ENCODE measurements at regions not wholly inside any gene's neighbourhood (a gene's known extent, or its start where the extent isn't known, plus 50 kb on each side); places are given as distances from the start of the nearest gene placed in this dataset.

DNA sequence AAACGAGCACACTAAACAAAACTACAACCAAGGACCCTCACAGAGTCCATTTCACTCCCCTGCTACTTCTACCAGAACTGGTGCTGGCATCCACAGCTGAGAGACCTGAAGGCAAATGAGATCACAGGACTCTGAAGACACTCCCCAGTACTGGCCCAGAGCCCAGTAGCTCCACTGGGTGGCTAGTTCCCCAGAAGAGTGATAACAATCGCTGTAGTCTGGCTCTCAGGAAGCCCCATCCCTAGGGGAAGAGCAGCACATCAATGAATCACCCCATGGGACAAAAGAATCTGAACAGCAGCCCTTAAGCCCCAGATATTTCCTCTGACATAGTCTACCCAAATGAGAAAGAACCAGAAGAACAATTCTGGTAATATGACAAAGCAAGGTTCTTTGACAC is 190.7 kb upstream of the BMP4 start:
- Histone ChIP-seq H3K4me3 (replicated peaks in 1 of 3; ENCODE audit: low read depth in 2 of 3, low read length in 3 of 3) (no peak overlapping the region), H3K4me2 (replicated peaks; ENCODE audit: extremely low read depth, low read length, poor library complexity, severe bottlenecking) (no peak overlapping the region), H3K79me2 (ENCODE audit: insufficient read depth, low read length) (no peaks in the 10 kb centered on the region), H3K4me1 (ENCODE audit: control insufficient read depth in 1 of 2, insufficient read depth in 2 of 2, low read length in 2 of 2) (no peaks in the 10 kb centered on the region), H2AFZ (ENCODE audit: insufficient read depth, low read depth, low read length, poor library complexity, severe bottlenecking) (no peak overlapping the region), H3K27ac (ENCODE audit: low read depth in 1 of 2, low read length in 2 of 2) (no peak overlapping the region), H3K36me3 (replicated peaks in 1 of 2; ENCODE audit: control insufficient read depth in 1 of 2, insufficient read depth in 2 of 2, low read length in 2 of 2) (no peaks in the 10 kb centered on the region), H3K9me3 (replicated peaks in 1 of 2; ENCODE audit: control insufficient read depth in 1 of 2, insufficient read depth in 1 of 2, low read length in 2 of 2) (peaks cover 0 to 8% of the 10 kb centered on the region in 2 donors), H3K27me3 (ENCODE audit: control insufficient read depth in 2 of 2, insufficient read depth in 2 of 2, low read length in 2 of 2) (no peaks in the 10 kb centered on the region), H4K20me1 (ENCODE audit: insufficient read depth, low read length) (no peaks in the 10 kb centered on the region), H3K9ac (ENCODE audit: insufficient read depth, low read length, poor library complexity, severe bottlenecking) (no peak overlapping the region)
- Mint-ChIP-seq H3K36me3 (no peaks in the 10 kb centered on the region), H3K27me3 (ENCODE audit: low read depth in 3 of 3) (peaks cover 0 to under 1% (median 0%) of the 10 kb centered on the region in 3 donors), H3K27ac (no peak overlapping the region), H3K4me3 (no peak overlapping the region), H3K9me3 (peaks cover 5 to 16% (median 8%) of the 10 kb centered on the region in 7 donors), H3K4me1 (no peaks in the 10 kb centered on the region)
- intact Hi-C loops (cut with micrococcal nuclease) = no loop called here
- 100% methylated on average over 1 of the region's 2 CpGs for WGBS (ENCODE audit: insufficient coverage)
- TF ChIP-seq, protein P1, sequence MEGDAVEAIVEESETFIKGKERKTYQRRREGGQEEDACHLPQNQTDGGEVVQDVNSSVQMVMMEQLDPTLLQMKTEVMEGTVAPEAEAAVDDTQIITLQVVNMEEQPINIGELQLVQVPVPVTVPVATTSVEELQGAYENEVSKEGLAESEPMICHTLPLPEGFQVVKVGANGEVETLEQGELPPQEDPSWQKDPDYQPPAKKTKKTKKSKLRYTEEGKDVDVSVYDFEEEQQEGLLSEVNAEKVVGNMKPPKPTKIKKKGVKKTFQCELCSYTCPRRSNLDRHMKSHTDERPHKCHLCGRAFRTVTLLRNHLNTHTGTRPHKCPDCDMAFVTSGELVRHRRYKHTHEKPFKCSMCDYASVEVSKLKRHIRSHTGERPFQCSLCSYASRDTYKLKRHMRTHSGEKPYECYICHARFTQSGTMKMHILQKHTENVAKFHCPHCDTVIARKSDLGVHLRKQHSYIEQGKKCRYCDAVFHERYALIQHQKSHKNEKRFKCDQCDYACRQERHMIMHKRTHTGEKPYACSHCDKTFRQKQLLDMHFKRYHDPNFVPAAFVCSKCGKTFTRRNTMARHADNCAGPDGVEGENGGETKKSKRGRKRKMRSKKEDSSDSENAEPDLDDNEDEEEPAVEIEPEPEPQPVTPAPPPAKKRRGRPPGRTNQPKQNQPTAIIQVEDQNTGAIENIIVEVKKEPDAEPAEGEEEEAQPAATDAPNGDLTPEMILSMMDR (IDR thresholded peaks at IDR 0.05) = no peak
- DNase-seq = no peak

DNA sequence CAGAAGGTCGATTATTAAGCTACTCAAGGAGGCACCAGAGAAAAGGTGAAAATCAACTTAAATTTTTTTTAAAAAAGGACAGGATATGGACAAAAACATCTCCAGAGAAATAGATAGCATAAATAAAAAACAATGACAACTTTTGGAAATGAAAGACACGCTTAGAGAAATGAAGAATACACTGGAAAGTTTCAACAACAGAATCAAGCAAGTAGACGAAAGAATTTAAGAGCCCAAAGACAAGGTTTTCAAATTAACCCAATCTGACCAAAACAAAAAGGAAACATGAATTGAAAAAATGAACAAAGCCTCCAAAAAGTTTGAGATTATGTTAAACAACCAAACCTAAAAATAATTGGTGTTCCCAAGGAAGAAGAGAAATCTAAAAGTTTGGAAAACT is 191.1 kb upstream of the BMP4 start:
- H3K9me3 ChIP-seq (replicated peaks in 1 of 2; ENCODE audit: control insufficient read depth in 1 of 2, insufficient read depth in 1 of 2, low read length in 2 of 2) = peaks cover 0 to 8% of the 10 kb centered on the region in 2 donors
- no peaks in the 10 kb centered on the region for H4K20me1 ChIP-seq (ENCODE audit: insufficient read depth, low read length)
- Mint-ChIP-seq H3K4me1 (no peaks in the 10 kb centered on the region), H3K27me3 (ENCODE audit: low read depth in 3 of 3) (peaks cover 0 to under 1% (median 0%) of the 10 kb centered on the region in 3 donors), H3K9me3 (peaks cover 5 to 16% (median 8%) of the 10 kb centered on the region in 7 donors), H3K36me3 (no peaks in the 10 kb centered on the region), H3K27ac (no peak overlapping the region), H3K4me3 (no peak overlapping the region)
- no peaks in the 10 kb centered on the region for H3K36me3 ChIP-seq (replicated peaks in 1 of 2; ENCODE audit: control insufficient read depth in 1 of 2, insufficient read depth in 2 of 2, low read length in 2 of 2)
- no peak overlapping the region for H3K4me2 ChIP-seq (replicated peaks; ENCODE audit: extremely low read depth, low read length, poor library complexity, severe bottlenecking)
- no peaks in the 10 kb centered on the region for H3K4me1 ChIP-seq (ENCODE audit: control insufficient read depth in 1 of 2, insufficient read depth in 2 of 2, low read length in 2 of 2)
- H3K9ac ChIP-seq (ENCODE audit: insufficient read depth, low read length, poor library complexity, severe bottlenecking) = no peak overlapping the region
- WGBS (ENCODE audit: insufficient coverage) = no CpG with 5 or more reads among the region's 3 CpGs
- intact Hi-C loops (cut with micrococcal nuclease) = no loop called here
- no peak overlapping the region for H3K4me3 ChIP-seq (replicated peaks in 1 of 3; ENCODE audit: low read depth in 2 of 3, low read length in 3 of 3)
- DNase-seq = no peak
- TF ChIP-seq, protein P1 (IDR thresholded peaks at IDR 0.05) = no peak
- H2AFZ ChIP-seq (ENCODE audit: insufficient read depth, low read depth, low read length, poor library complexity, severe bottlenecking) = no peak overlapping the region
- H3K79me2 ChIP-seq (ENCODE audit: insufficient read depth, low read length) = no peaks in the 10 kb centered on the region
- no peaks in the 10 kb centered on the region for H3K27me3 ChIP-seq (ENCODE audit: control insufficient read depth in 2 of 2, insufficient read depth in 2 of 2, low read length in 2 of 2)
- H3K27ac ChIP-seq (ENCODE audit: low read depth in 1 of 2, low read length in 2 of 2) = no peak overlapping the region

Data from CD14-positive monocyte (primary cell).